Prostate gland (tissue), 2 donors: ENCODE measurements at regions not wholly inside any gene's neighbourhood (a gene's known extent, or its start where the extent isn't known, plus 50 kb on each side); places are given as distances from the start of the nearest gene placed in this dataset.

Experiments used
- CTCF ChIP-seq, 4 experiments: fragments of 200-600 bp in 2 of 4; fragments of 450-650 bp in 2 of 4; sonication (generic) in 2 of 4; IDR thresholded peaks; 1 replicate in 3 of 4; 2 replicates in 1 of 4; pipeline ENCODE4 v1.5.1; 2016 to 2019; ENCODE audit warnings: antibody characterized with exemption in 4 of 4, mild to moderate bottlenecking in 2 of 4, moderate library complexity in 2 of 4
- POLR2A ChIP-seq: fragments of 450-650 bp; IDR thresholded peaks from one replicate; pipeline ENCODE4 v1.6.1; 2016; ENCODE audit warnings: antibody characterized with exemption, mild to moderate bottlenecking
- POLR2AphosphoS5 ChIP-seq: sonication (generic); formaldehyde crosslinking; IDR thresholded peaks from one replicate; pipeline ENCODE4 v1.6.1; 2017; ENCODE audit warnings: antibody characterized with exemption

DNA sequence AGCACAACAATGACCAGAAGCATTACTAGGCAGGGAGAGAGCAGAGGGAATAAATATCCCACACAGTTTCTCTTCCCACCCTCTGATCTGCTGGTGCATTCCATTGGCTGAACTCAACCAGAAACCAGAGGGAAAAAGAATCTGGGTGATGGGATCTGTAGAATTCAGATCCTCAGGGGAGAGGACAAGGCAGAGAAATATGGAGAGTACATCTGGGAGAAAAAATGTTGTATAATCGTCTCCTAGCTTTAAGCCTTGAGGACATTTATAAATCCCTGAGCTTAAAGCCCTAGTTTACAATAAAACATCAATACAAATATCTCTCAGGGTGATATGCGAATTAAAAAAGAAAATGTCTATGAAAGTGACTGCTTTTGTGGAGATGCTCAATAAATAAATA is 368.1 kb upstream of the MAD2L1 start:
- no peak for TF ChIP-seq POLR2A
- TF ChIP-seq CTCF (IDR thresholded peaks at IDR 0.05) = no peak
- TF ChIP-seq POLR2AphosphoS5 = no peak
